Liver (tissue), 7 donors: ENCODE measurements at regions not wholly inside any gene's neighbourhood (a gene's known extent, or its start where the extent isn't known, plus 50 kb on each side); places are given as distances from the start of the nearest gene placed in this dataset.
"Not testable (repeated sequence)": the region's sequence is repeated elsewhere in the genome, so short reads cannot be mapped to it uniquely, and the experiment has no call there.

Experiments used
- DNase-seq: peaks from one replicate; pipeline ENCODE4 v3.0.0-alpha.2; 2017; ENCODE audit warnings: low spot score
- H3K27ac ChIP-seq, 2 donors: one replicate each; pipeline ENCODE4 v1.7.0; 2013; ENCODE audit warnings: inconsistent platforms in 2 of 2, low read length in 2 of 2, control low read depth in 1 of 2, low read depth in 1 of 2, mild to moderate bottlenecking in 1 of 2
- H3K27me3 ChIP-seq, 4 donors: one replicate each; pipeline versions ENCODE4 v1.6.1 to v1.7.0; 2013; ENCODE audit warnings: low read length in 3 of 4, inconsistent platforms in 1 of 4, mild to moderate bottlenecking in 1 of 4, moderate library complexity in 1 of 4; ENCODE audit not compliant: control insufficient read depth in 4 of 4, insufficient read depth in 4 of 4
- H3K36me3 ChIP-seq, 4 donors: one replicate each; pipeline versions ENCODE4 v1.6.1 to v1.7.0; 2013; ENCODE audit warnings: low read length in 3 of 4, mild to moderate bottlenecking in 3 of 4, low read depth in 1 of 4, moderate library complexity in 1 of 4; ENCODE audit not compliant: control insufficient read depth in 4 of 4, insufficient read depth in 3 of 4
- H3K4me1 ChIP-seq, 4 donors: one replicate each; pipeline versions ENCODE4 v1.6.1 to v1.7.0; 2013; ENCODE audit warnings: low read length in 3 of 4, mild to moderate bottlenecking in 3 of 4, moderate library complexity in 1 of 4; ENCODE audit not compliant: control insufficient read depth in 4 of 4, insufficient read depth in 4 of 4
- H3K4me3 ChIP-seq, 3 donors: one replicate each; pipeline versions ENCODE4 v1.6.1 to v1.7.0; 2013; ENCODE audit warnings: low read length in 3 of 3, control low read depth in 1 of 3, low read depth in 1 of 3, mild to moderate bottlenecking in 1 of 3
- H3K9ac ChIP-seq, 2 donors: one replicate each; pipeline ENCODE4 v1.7.0; 2013; ENCODE audit warnings: low read length in 2 of 2, mild to moderate bottlenecking in 2 of 2, moderate library complexity in 2 of 2, control low read depth in 1 of 2, low read depth in 1 of 2
- H3K9me3 ChIP-seq, 4 donors: one replicate each; pipeline versions ENCODE4 v1.6.1 to v1.7.0; 2013; ENCODE audit warnings: low read length in 3 of 4; ENCODE audit not compliant: control insufficient read depth in 4 of 4
- FOXA1 ChIP-seq: IDR thresholded peaks from 2 replicates; pipeline ENCODE4 v1.6.1; 2016; ENCODE audit warnings: antibody characterized with exemption
- FOXA2 ChIP-seq: IDR thresholded peaks from 2 replicates; pipeline ENCODE4 v1.6.1; 2016; ENCODE audit warnings: antibody characterized with exemption
- HNF4G ChIP-seq: IDR thresholded peaks from 2 replicates; pipeline ENCODE4 v1.6.1; 2016; ENCODE audit warnings: antibody characterized with exemption
- NR2F2 ChIP-seq: IDR thresholded peaks from 2 replicates; pipeline ENCODE4 v1.6.1; 2016; ENCODE audit warnings: antibody characterized with exemption
- RAD21 ChIP-seq, 2 donors: IDR thresholded peaks; 2 replicates each; pipeline ENCODE4 v1.6.1; 2016; ENCODE audit warnings: antibody characterized with exemption in 2 of 2, mild to moderate bottlenecking in 2 of 2
- REST ChIP-seq: IDR thresholded peaks from 2 replicates; pipeline ENCODE4 v1.6.1; 2016; ENCODE audit warnings: antibody characterized with exemption, mild to moderate bottlenecking
- SP1 ChIP-seq: IDR thresholded peaks from 2 replicates; pipeline ENCODE4 v1.6.1; 2018; ENCODE audit warnings: antibody characterized with exemption, mild to moderate bottlenecking
- YY1 ChIP-seq: IDR thresholded peaks from 2 replicates; pipeline ENCODE4 v1.6.1; 2016; ENCODE audit warnings: antibody characterized with exemption, mild to moderate bottlenecking
- WGBS: extraction: QIAGEN DNeasy Blood & Tissue Kit; methylation state at CpG from one replicate; pipeline ENCODE4 v1.1.7; 2013; 5-methylcytosine and 5-hydroxymethylcytosine counted together
- donor health status: healthy.
- donor health status: healthy.
- donor health status: healthy.
- donor health status: healthy.

- H3K4me3 ChIP-seq: no peak overlapping the region
- H3K27ac ChIP-seq: no peak overlapping the region
- TF ChIP-seq NR2F2: no peak
- no peak for TF ChIP-seq HNF4G
- no peak for TF ChIP-seq REST
- TF ChIP-seq SP1: no peak
- TF ChIP-seq RAD21 (IDR thresholded peaks at IDR 0.05): no peak
- TF ChIP-seq FOXA1: no peak
- TF ChIP-seq FOXA2: no peak
- TF ChIP-seq YY1: no peak
- H3K36me3 ChIP-seq: no peaks in the 10 kb centered on the region
- H3K4me1 ChIP-seq: no peaks in the 10 kb centered on the region
- no peak for DNase-seq
- no peaks in the 10 kb centered on the region for H3K27me3 ChIP-seq
- peaks cover 0 to 4% (median 2%) of the 10 kb centered on the region in 4 donors for H3K9me3 ChIP-seq
- H3K9ac ChIP-seq: no peak overlapping the region
These were observed 1695.2 kb downstream of the TP53TG3F start for GRCh38 chr16:35154627-35155026.

GRCh38 chr16:35157549-35157948 lies 1698.1 kb downstream of the TP53TG3F start:
- not testable (repeated sequence) for H3K27me3 ChIP-seq
- 68% methylated on average over 15 of the region's 15 CpGs for WGBS

GRCh38 chr16:35169324-35169723 lies 1709.9 kb downstream of the TP53TG3F start:
- not testable (repeated sequence) for H3K4me1 ChIP-seq, H3K27me3 ChIP-seq, H3K36me3 ChIP-seq, H3K9ac ChIP-seq, H3K27ac ChIP-seq, H3K4me3 ChIP-seq, H3K9me3 ChIP-seq, DNase-seq
- 79% methylated on average over 14 of the region's 14 CpGs for WGBS

More at GRCh38 chr16:35157549-35157948, 1698.1 kb downstream of the TP53TG3F start:
- H3K4me3 ChIP-seq, H3K9ac ChIP-seq, DNase-seq, H3K9me3 ChIP-seq, H3K36me3 ChIP-seq, H3K27ac ChIP-seq, H3K4me1 ChIP-seq: not testable (repeated sequence)

GRCh38 chr16:35170061-35170460 lies 1710.6 kb downstream of the TP53TG3F start:
- not testable (repeated sequence) for H3K4me3 ChIP-seq, H3K27me3 ChIP-seq, H3K4me1 ChIP-seq, H3K27ac ChIP-seq, DNase-seq, H3K9ac ChIP-seq, H3K36me3 ChIP-seq, H3K9me3 ChIP-seq
- 67% methylated on average over 42 of the region's 42 CpGs for WGBS
